Limb (tissue), 2 donors: ENCODE measurements at regions not wholly inside any gene's neighbourhood (a gene's known extent, or its start where the extent isn't known, plus 50 kb on each side); places are given as distances from the start of the nearest gene placed in this dataset.

ENCODE experiments used
- DNase-seq, 2 donors: peaks; one replicate each; pipeline ENCODE4 v3.0.0-alpha.2; 2016; ENCODE audit errors: extremely low spot score in 2 of 2

GRCh38 chr14:87002776-87003175 lies 990.2 kb downstream of the GALC start:
- peak in 1 of 2 donors; percentile 39 for DNase-seq

DNA sequence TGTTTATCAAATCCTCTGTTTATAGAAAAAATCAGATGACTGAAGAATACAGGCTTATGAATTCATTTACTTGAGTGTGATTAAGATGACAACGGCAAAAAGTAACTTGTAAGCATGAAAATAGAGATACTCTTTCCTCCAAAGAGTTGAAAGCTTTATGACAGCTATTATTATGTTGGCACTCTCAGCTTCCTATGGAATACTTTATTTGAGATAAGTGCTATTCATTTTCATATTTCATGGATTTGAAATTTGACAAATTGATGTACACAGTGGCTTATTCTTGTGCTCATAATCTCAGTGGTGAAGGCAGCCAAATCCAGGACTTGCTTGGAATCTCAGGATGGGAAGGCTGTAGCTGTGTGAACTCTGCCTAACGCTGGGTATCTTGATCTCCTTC lies 991.6 kb downstream of the GALC start:
- DNase-seq = no peak

DNA sequence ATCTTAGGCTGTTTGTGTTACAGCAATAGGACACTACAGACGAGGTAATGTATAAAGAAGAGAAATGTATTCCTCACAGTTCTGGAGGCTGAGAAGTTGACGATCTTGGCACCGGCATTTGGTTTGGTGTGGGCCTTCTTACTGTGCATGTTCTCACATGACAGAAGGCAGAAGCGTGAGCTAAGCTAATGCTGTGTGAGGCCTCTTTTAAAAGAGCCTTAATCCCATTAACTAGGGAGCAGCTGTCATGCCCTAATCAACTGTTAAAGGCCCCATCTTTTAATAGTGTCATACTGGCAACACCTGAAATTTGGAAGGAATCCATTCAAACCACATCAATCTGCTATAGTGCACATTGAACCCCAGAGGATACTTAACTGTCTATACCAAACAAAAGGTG lies 992.9 kb downstream of the GALC start:
- DNase-seq = no peak

- peak; percentile 24 to 38 for DNase-seq
These were observed 993.9 kb downstream of the GALC start for GRCh38 chr14:86999036-86999435.

DNA sequence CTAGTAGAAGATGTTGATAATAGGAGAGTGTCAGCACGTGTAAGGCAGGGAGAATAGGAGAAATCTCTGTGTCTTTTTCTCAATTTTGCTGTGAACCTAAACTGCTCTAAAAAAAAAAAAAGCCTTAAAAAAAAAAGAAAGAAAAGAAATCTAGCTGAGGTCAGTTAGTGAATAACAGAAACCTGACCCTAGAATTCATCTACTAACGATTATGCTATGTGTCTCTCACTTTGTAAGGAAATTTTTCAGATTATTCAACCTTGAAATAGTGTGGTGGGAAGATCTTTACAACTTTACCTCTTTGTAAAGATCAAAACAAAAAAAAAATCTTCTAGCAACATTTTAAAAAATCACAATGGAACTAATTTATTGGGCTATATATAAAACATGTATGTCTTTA lies 995.7 kb downstream of the GALC start:
- DNase-seq = no peak

- DNase-seq = no peak
These were observed 1002.6 kb downstream of the GALC start for GRCh38 chr14:86990396-86990795.

DNA sequence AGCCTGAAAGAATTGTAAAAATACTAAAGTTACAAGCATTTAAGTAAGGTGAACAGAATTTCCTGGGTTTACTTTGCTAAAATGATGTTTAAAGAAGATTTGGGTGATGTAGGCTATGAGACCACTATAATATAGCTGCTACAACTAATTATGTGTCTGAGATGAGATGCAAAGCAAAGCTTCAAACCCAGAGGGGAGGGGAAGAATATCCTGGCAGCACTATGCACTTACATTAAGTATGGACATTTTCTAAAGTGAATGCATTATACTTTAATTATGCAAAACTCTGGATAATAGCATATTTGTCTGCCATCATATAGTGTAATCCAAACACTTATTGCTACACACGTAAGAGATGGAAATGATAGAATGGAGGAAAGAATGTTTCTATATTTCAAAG lies 1003.7 kb downstream of the GALC start:
- DNase-seq = no peak

- no peak for DNase-seq
These were observed 1005.0 kb downstream of the GALC start for GRCh38 chr14:86987966-86988365.

DNA sequence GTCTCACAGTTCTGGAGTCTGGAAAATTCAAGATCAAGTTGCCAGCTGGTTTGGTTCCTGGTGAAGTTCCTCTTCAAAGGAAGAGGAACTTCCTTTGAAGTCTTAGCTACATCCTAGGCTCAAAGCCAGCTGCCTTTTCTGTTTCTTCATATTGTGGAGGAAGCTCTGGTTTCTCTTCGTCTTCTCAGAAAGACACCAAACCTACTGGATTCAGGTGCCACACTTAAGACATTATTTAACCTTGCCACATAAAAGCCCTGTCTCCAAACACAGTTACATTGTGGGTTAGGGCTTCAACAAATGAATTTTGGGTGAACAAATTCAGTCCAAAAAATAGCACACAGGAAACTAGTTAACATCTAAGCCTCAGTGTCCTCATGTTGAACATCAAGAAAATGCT lies 1019.8 kb downstream of the GALC start:
- DNase-seq = no peak

DNA sequence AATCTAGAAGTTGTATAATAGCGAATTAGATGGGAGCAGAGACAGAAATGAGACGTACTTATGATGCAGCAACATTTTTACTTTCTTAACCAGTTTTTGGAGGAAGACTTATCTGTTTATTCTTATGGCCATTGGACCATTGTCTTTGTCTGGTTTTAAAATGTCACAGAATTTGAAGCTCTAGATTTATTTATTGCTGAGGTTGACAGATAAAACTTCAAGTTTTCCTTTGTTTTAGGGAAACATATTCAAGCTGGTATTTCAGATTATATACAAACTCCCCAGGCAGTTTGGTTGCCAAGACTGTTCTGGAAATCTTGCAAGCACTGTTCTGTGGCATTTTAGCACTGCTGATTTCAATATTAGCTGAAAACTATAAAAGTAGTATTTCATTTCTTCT lies 1021.7 kb downstream of the GALC start:
- no peak for DNase-seq

- DNase-seq = no peak
These were observed 1031.8 kb downstream of the GALC start for GRCh38 chr14:86961106-86961716.

- no peak for DNase-seq
These were observed 1037.1 kb downstream of the GALC start for GRCh38 chr14:86955771-86956354.

DNA sequence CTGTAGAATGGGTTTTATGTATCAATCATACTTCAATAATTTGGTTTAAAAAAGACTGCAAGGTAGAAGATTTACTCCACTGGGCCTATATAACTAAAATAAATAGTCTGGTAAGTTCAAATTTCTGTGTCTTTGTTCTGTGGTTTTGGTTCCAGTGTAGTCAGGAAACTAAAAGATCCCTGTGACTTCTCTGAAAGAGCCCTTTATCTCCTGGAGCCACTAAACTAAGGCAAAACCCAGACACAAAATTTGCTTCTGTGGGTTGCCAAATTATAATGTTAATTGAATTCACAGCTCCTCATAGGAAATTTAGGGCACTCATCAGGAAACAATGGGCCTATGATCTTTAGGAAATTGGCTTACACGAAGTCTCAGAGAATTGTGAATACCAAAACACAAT lies 1038.4 kb downstream of the GALC start:
- no peak for DNase-seq

GRCh38 chr14:86946446-86946845 lies 1046.5 kb downstream of the GALC start:
- no peak for DNase-seq

DNA sequence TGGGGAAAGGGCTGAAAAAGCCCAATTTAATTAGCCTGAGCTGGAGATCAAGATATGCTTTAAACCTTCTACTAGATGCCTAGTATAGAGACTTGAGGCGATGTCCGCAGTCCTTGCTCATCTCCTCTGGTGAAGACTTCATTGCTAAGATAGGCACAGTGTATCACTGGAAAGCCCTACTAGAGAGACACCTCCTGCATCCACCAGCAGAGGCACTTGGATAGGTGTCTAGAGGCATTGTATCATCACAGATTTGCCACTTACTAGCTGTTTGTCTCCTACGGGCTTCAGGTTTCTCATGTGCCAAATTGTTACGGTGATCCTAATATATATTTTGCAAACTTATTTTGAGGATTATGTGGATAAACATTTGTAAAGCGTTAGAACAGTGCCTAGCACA lies 1048.5 kb downstream of the GALC start:
- no peak for DNase-seq

- DNase-seq = no peak
These were observed 1049.3 kb downstream of the GALC start for GRCh38 chr14:86943391-86944365.

DNA sequence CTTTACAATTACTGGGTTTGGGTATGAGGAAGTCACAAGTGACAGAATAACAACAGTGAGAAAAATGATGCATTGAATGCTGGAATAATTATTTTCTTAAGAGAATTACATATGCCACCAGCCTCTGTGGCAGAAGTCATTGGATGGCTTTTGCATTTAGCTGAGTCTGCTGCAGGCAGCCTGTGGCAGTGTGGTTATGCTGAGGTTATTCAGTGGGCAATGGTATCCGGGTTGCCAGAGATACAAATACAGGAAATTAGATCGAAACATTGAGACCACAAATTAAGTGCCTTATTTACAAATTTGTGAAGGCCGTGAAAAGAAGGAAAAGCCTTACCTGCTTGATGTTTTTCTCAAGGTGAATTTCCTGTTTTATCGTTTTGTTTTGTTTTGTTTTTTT lies 1050.0 kb downstream of the GALC start:
- DNase-seq = no peak

GRCh38 chr14:86940106-86940505 lies 1052.9 kb downstream of the GALC start:
- no peak for DNase-seq

- no peak for DNase-seq
These were observed 1054.7 kb downstream of the GALC start for GRCh38 chr14:86938320-86938719.

- DNase-seq = no peak
These were observed 1056.4 kb downstream of the GALC start for GRCh38 chr14:86936556-86936955.

DNA sequence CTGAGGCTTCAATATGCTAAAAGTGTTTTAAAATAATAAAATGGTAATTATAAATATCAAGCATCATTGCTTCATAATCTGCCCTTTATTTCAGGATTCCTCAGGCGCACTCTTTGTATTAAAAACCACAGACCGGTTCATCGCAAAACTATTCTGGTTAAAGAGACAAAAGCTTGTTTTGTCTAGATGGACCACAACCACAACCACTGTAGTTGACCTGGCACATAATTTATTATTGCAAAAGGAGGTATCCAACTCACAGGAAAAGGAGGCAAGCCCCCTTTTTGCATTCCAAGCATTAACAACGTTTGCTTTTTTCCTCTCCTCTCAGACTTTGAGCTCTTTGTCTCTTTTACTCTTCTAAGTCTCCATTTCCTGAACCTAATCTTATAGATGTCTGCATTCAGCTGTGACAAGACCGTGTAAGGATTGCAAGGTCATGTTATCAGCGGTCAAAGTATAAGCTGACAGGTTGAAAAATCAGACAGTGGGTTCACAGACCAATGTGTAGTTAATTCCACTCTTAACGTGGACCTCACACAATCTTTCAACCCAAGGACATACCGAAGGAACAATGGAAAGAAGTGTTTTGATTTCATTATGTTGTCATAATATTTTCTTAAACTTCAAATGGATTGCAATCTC lies 1057.6 kb downstream of the GALC start:
- DNase-seq = no peak

- no peak for DNase-seq
These were observed 1058.9 kb downstream of the GALC start for GRCh38 chr14:86933958-86934595.
